ENCODE measurements at regions not wholly inside any gene's neighbourhood (a gene's known extent, or its start where the extent isn't known, plus 50 kb on each side); places are given as distances from the start of the nearest gene placed in this dataset.
A peak's percentile ranks its signal among the peaks of the same experiment; 100 is the strongest.

- no peaks in the 10 kb centered on the region for H3K27me3 ChIP-seq
- no peaks in the 10 kb centered on the region for H3K36me3 ChIP-seq
- no peaks in the 10 kb centered on the region for H3K9me3 ChIP-seq
- no peak overlapping the region for H3K4me3 ChIP-seq
- 84% methylated on average over 3 of the region's 27 CpGs for WGBS (ENCODE audit: insufficient coverage, low coverage, low lambda C conversion rate, missing lambda C conversion rate)
- no peaks in the 10 kb centered on the region for H3K4me1 ChIP-seq
- intact Hi-C loops (cut with DNase I): no loop called here
- TF ChIP-seq POLR2A (IDR thresholded peaks at IDR 0.05): no peak
- TF ChIP-seq, protein P1, sequence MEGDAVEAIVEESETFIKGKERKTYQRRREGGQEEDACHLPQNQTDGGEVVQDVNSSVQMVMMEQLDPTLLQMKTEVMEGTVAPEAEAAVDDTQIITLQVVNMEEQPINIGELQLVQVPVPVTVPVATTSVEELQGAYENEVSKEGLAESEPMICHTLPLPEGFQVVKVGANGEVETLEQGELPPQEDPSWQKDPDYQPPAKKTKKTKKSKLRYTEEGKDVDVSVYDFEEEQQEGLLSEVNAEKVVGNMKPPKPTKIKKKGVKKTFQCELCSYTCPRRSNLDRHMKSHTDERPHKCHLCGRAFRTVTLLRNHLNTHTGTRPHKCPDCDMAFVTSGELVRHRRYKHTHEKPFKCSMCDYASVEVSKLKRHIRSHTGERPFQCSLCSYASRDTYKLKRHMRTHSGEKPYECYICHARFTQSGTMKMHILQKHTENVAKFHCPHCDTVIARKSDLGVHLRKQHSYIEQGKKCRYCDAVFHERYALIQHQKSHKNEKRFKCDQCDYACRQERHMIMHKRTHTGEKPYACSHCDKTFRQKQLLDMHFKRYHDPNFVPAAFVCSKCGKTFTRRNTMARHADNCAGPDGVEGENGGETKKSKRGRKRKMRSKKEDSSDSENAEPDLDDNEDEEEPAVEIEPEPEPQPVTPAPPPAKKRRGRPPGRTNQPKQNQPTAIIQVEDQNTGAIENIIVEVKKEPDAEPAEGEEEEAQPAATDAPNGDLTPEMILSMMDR (IDR thresholded peaks at IDR 0.05): no peak
- peak in 3 of 4 donors; percentile 16 to 25 (median 18) for ATAC-seq
- DNase-seq: no peak
- H3K27ac ChIP-seq: no peak overlapping the region
These were observed 105.4 kb upstream of the ZMIZ1 start for GRCh38 chr10:78963074-78964034.

- Histone ChIP-seq H3K4me1 (no peaks in the 10 kb centered on the region), H3K36me3 (no peaks in the 10 kb centered on the region), H3K27ac (no peak overlapping the region), H3K9me3 (no peaks in the 10 kb centered on the region), H3K27me3 (no peaks in the 10 kb centered on the region), H3K4me3 (no peak overlapping the region)
- no peak for TF ChIP-seq POLR2A (IDR thresholded peaks at IDR 0.05)
- TF ChIP-seq, protein P1 (IDR thresholded peaks at IDR 0.05): no peak
- intact Hi-C loops (cut with DNase I): no loop called here
- ATAC-seq (no peak), DNase-seq (no peak)
- WGBS (ENCODE audit: insufficient coverage, low coverage, low lambda C conversion rate, missing lambda C conversion rate): no CpG with 5 or more reads among the region's 5 CpGs
These were observed 104.4 kb upstream of the ZMIZ1 start for GRCh38 chr10:78964274-78964951.

DNA sequence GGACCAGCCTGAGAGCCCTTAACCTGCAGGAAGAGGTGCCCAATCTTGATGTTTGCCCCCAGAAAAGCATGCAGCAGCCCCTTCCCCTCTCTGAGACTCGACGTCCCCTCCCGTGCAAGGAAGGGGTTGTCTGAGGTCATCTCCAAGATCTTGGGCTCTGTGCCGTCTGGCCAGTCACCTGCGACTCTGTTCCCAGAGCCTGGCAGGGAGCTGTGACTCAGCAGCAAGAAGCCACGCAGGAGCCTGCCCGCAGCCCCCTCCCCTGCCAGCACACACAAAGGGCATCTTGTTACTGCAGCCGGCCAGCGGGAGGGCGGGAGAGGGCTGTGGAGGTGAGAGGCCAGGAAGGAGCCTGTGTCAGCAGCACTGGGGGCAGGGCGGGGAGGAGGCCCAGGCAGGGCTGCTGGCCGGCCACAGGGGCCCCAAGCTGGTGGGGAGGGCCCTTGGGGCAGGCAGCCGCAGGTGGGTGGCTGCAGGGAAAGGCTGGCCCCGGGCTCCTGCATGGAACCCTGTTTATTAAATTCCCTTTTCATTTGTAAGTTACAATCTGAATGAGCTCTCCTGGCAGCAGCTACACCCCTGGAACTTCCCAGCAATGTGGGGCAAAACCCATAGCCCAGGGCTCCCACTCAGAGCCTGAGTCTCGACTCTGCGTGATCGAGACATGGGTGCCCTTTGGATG is 103.7 kb upstream of the ZMIZ1 start:
- H3K27ac ChIP-seq: no peak overlapping the region
- ATAC-seq: peak in 1 of 4 donors; percentile 3
- no peak for DNase-seq

GRCh38 chr10:78966182-78966787 is 102.5 kb upstream of the ZMIZ1 start:
- WGBS (ENCODE audit: insufficient coverage, low coverage, low lambda C conversion rate, missing lambda C conversion rate): 86% methylated on average over 4 of the region's 11 CpGs
- DNase-seq: no peak
- Histone ChIP-seq H3K36me3 (no peaks in the 10 kb centered on the region), H3K27ac (no peak overlapping the region), H3K27me3 (no peaks in the 10 kb centered on the region), H3K9me3 (no peaks in the 10 kb centered on the region), H3K4me1 (no peaks in the 10 kb centered on the region), H3K4me3 (no peak overlapping the region)
- TF ChIP-seq, protein P1 (IDR thresholded peaks at IDR 0.05): no peak
- TF ChIP-seq POLR2A (IDR thresholded peaks at IDR 0.05): no peak
- ATAC-seq: no peak
- intact Hi-C loops (cut with DNase I): no loop called here

More for the DNA sequence above, 103.7 kb upstream of the ZMIZ1 start:
- TF ChIP-seq, protein P1 (IDR thresholded peaks at IDR 0.05): no peak
- TF ChIP-seq POLR2A (IDR thresholded peaks at IDR 0.05): no peak
- no peaks in the 10 kb centered on the region for H3K27me3 ChIP-seq
- H3K4me1 ChIP-seq: no peaks in the 10 kb centered on the region
- no peaks in the 10 kb centered on the region for H3K36me3 ChIP-seq
- 50% methylated on average over 9 of the region's 17 CpGs for WGBS (ENCODE audit: insufficient coverage, low coverage, low lambda C conversion rate, missing lambda C conversion rate)
- no peak overlapping the region for H3K4me3 ChIP-seq
- H3K9me3 ChIP-seq: no peaks in the 10 kb centered on the region
- intact Hi-C loops (cut with DNase I): no loop called here

All from right lobe of liver (tissue), 6 donors.